OCI-LY1 (cell line): ENCODE measurements at regions not wholly inside any gene's neighbourhood (a gene's known extent, or its start where the extent isn't known, plus 50 kb on each side); places are given as distances from the start of the nearest gene placed in this dataset.

Source experiments
- CTCF ChIP-seq: fragments of 200-600 bp; sonication (generic), shearing (Covaris generic); IDR thresholded peaks from 2 replicates; pipeline ENCODE4 v1.5.1; 2017; ENCODE audit warnings: mild to moderate bottlenecking, antibody characterized with exemption, low read length, moderate library complexity, mixed read lengths
- EZH2 ChIP-seq: fragments of 200-600 bp; sonication (generic), shearing (Covaris generic); IDR thresholded peaks from 2 replicates; pipeline ENCODE4 v1.8.0; 2017; ENCODE audit warnings: borderline replicate concordance, mixed run types, mild to moderate bottlenecking, antibody characterized with exemption, low read length, moderate library complexity, mixed read lengths

DNA sequence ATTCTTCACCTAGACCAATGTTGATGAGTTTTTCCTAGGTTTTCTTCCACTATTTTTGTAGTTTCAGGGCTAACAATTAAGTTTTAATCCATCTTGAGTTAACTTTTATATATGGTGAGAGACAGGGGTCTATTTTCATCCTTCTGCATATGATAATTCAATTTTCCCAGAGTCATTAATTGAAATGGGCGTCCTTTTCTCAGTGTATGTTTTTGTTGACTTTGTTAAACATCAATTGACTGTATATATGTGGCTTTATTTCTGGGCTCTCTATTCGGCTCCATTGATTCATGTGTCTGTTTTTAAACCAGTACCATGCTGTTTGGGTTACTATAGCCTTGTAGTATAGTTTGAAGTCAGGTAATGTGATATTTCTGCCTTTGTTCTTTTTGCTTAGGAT is 282.1 kb downstream of the INSC start:
- TF ChIP-seq CTCF (no peak), EZH2 (no peak)
